ENCODE measurements at regions not wholly inside any gene's neighbourhood (a gene's known extent, or its start where the extent isn't known, plus 50 kb on each side); places are given as distances from the start of the nearest gene placed in this dataset.

GRCh38 chr12:126397660-126398059 lies 1332.4 kb downstream of the AACS start:
- no peak overlapping the region for H3K27ac ChIP-seq (ENCODE audit: low read length)
- Mint-ChIP-seq H3K36me3 (peaks cover 5% of the 10 kb centered on the region), H3K27ac (no peak overlapping the region), H3K4me1 (no peaks in the 10 kb centered on the region), H3K9me3 (peaks cover 4% of the 10 kb centered on the region in 2 donors), H3K27me3 (ENCODE audit: low read depth in 2 of 2) (no peaks in the 10 kb centered on the region), H3K4me3 (no peak overlapping the region)
- H3K36me3 ChIP-seq (ENCODE audit: control insufficient read depth, insufficient read depth, low read length), result no peaks in the 10 kb centered on the region
- no peak for ATAC-seq
- no CpG with 5 or more reads among the region's 1 CpG for WGBS (ENCODE audit: insufficient coverage)
- intact Hi-C loops (cut with micrococcal nuclease), result no loop called here
- DNase-seq, result no peak
- H3K9me3 ChIP-seq (ENCODE audit: control insufficient read depth, insufficient read depth, low read length), result no peaks in the 10 kb centered on the region
- H3K27me3 ChIP-seq (ENCODE audit: control insufficient read depth, insufficient read depth, low read length), result no peaks in the 10 kb centered on the region
- no peak for TF ChIP-seq CTCF (IDR thresholded peaks at IDR 0.05)
- no peaks in the 10 kb centered on the region for H3K4me1 ChIP-seq (ENCODE audit: control insufficient read depth, insufficient read depth, low read length)
- no peak overlapping the region for H3K4me3 ChIP-seq (ENCODE audit: low read length)

GRCh38 chr12:126400831-126401230 lies 1335.6 kb downstream of the AACS start:
- no peaks in the 10 kb centered on the region for H3K27me3 ChIP-seq (ENCODE audit: control insufficient read depth, insufficient read depth, low read length)
- H3K36me3 Mint-ChIP-seq, result no peaks in the 10 kb centered on the region
- ATAC-seq (no peak), DNase-seq (no peak)
- intact Hi-C loops (cut with micrococcal nuclease), result no loop called here
- H3K9me3 ChIP-seq (ENCODE audit: control insufficient read depth, insufficient read depth, low read length), result no peaks in the 10 kb centered on the region
- no peak overlapping the region for H3K4me3 Mint-ChIP-seq
- no peaks in the 10 kb centered on the region for H3K4me1 Mint-ChIP-seq
- H3K27ac Mint-ChIP-seq, result no peak overlapping the region
- no peaks in the 10 kb centered on the region for H3K27me3 Mint-ChIP-seq (ENCODE audit: low read depth in 2 of 2)
- no peak for TF ChIP-seq CTCF (IDR thresholded peaks at IDR 0.05)
- H3K4me3 ChIP-seq (ENCODE audit: low read length), result no peak overlapping the region
- H3K9me3 Mint-ChIP-seq, result peaks cover 4 to 8% of the 10 kb centered on the region in 2 donors
- H3K36me3 ChIP-seq (ENCODE audit: control insufficient read depth, insufficient read depth, low read length), result no peaks in the 10 kb centered on the region
- H3K27ac ChIP-seq (ENCODE audit: low read length), result no peak overlapping the region
- no peaks in the 10 kb centered on the region for H3K4me1 ChIP-seq (ENCODE audit: control insufficient read depth, insufficient read depth, low read length)

GRCh38 chr12:126404293-126404881 lies 1339.2 kb downstream of the AACS start:
- H3K4me1 ChIP-seq (ENCODE audit: control insufficient read depth, insufficient read depth, low read length), result no peaks in the 10 kb centered on the region
- H3K9me3 Mint-ChIP-seq, result peaks cover 2 to 7% of the 10 kb centered on the region in 2 donors
- no peaks in the 10 kb centered on the region for H3K36me3 Mint-ChIP-seq
- H3K4me3 ChIP-seq (ENCODE audit: low read length), result no peak overlapping the region
- WGBS (ENCODE audit: insufficient coverage), result 76% methylated on average over 4 of the region's 5 CpGs
- no peak for ATAC-seq
- H3K9me3 ChIP-seq (ENCODE audit: control insufficient read depth, insufficient read depth, low read length), result no peaks in the 10 kb centered on the region
- no peaks in the 10 kb centered on the region for H3K4me1 Mint-ChIP-seq
- no peaks in the 10 kb centered on the region for H3K27me3 ChIP-seq (ENCODE audit: control insufficient read depth, insufficient read depth, low read length)
- no peak overlapping the region for H3K27ac Mint-ChIP-seq
- TF ChIP-seq CTCF (IDR thresholded peaks at IDR 0.05), result no peak
- H3K27ac ChIP-seq (ENCODE audit: low read length), result no peak overlapping the region
- intact Hi-C loops (cut with micrococcal nuclease), result no loop called here
- no peak for DNase-seq
- no peaks in the 10 kb centered on the region for H3K27me3 Mint-ChIP-seq (ENCODE audit: low read depth in 2 of 2)
- no peak overlapping the region for H3K4me3 Mint-ChIP-seq
- H3K36me3 ChIP-seq (ENCODE audit: control insufficient read depth, insufficient read depth, low read length), result no peaks in the 10 kb centered on the region

GRCh38 chr12:126418400-126418799 lies 1353.2 kb downstream of the AACS start:
- Histone ChIP-seq H3K9me3 (ENCODE audit: control insufficient read depth, insufficient read depth, low read length) (peaks cover 2% of the 10 kb centered on the region), H3K4me1 (ENCODE audit: control insufficient read depth, insufficient read depth, low read length) (no peaks in the 10 kb centered on the region), H3K36me3 (ENCODE audit: control insufficient read depth, insufficient read depth, low read length) (no peaks in the 10 kb centered on the region), H3K27ac (ENCODE audit: low read length) (no peak overlapping the region), H3K27me3 (ENCODE audit: control insufficient read depth, insufficient read depth, low read length) (no peaks in the 10 kb centered on the region), H3K4me3 (ENCODE audit: low read length) (no peak overlapping the region)
- Mint-ChIP-seq H3K27ac (no peak overlapping the region), H3K27me3 (ENCODE audit: low read depth in 2 of 2) (no peaks in the 10 kb centered on the region), H3K4me3 (no peak overlapping the region), H3K9me3 (peaks cover 7 to 10% of the 10 kb centered on the region in 2 donors), H3K36me3 (no peaks in the 10 kb centered on the region), H3K4me1 (no peaks in the 10 kb centered on the region)
- DNase-seq (no peak), ATAC-seq (no peak)
- WGBS (ENCODE audit: insufficient coverage), result 85% methylated on average over 5 of the region's 5 CpGs
- TF ChIP-seq CTCF (IDR thresholded peaks at IDR 0.05), result no peak
- intact Hi-C loops (cut with micrococcal nuclease), result no loop called here

Measured in natural killer cell (primary cell).